Right atrium auricular region (tissue), 2 donors: ENCODE measurements at regions not wholly inside any gene's neighbourhood (a gene's known extent, or its start where the extent isn't known, plus 50 kb on each side); places are given as distances from the start of the nearest gene placed in this dataset.

Experiments
- DNase-seq: peaks from one replicate; pipeline ENCODE4 v3.0.0-alpha.2; 2019; ENCODE audit warnings: low spot score
- H3K27ac ChIP-seq, 2 donors: fragments of 200-600 bp; sonication (generic); 1 replicate in 1 of 2; 2 replicates in 1 of 2; pipeline ENCODE4 v1.5.1; 2016 to 2019
- H3K27me3 ChIP-seq, 2 donors: fragments of 200-600 bp; sonication (generic); one replicate each; pipeline versions ENCODE4 v1.5.1 to v1.6.0; 2017 to 2019
- H3K36me3 ChIP-seq: fragments of 200-600 bp; sonication (generic); one replicate; pipeline ENCODE4 v1.5.1; 2016
- H3K4me1 ChIP-seq, 2 donors: fragments of 200-600 bp; sonication (generic); one replicate each; pipeline versions ENCODE4 v1.5.1 to v1.6.0; 2017 to 2019
- H3K4me3 ChIP-seq, 2 donors: fragments of 200-600 bp; sonication (generic); 1 replicate in 1 of 2; 2 replicates in 1 of 2; pipeline ENCODE4 v1.5.1; 2017 to 2019; ENCODE audit warnings: mild to moderate bottlenecking in 1 of 2, moderate library complexity in 1 of 2
- H3K9me3 ChIP-seq, 2 donors: fragments of 200-600 bp; sonication (generic); one replicate each; pipeline ENCODE4 v1.5.1; 2019
- TF ChIP-seq, protein P1 (sequence below), 2 donors: fragments of 200-600 bp; sonication (generic); IDR thresholded peaks; one replicate each; pipeline ENCODE4 v1.5.1; 2019; ENCODE audit warnings: antibody characterized with exemption in 2 of 2

- no peak overlapping the region for H3K27ac ChIP-seq
- no peak for DNase-seq
- TF ChIP-seq, protein P1, sequence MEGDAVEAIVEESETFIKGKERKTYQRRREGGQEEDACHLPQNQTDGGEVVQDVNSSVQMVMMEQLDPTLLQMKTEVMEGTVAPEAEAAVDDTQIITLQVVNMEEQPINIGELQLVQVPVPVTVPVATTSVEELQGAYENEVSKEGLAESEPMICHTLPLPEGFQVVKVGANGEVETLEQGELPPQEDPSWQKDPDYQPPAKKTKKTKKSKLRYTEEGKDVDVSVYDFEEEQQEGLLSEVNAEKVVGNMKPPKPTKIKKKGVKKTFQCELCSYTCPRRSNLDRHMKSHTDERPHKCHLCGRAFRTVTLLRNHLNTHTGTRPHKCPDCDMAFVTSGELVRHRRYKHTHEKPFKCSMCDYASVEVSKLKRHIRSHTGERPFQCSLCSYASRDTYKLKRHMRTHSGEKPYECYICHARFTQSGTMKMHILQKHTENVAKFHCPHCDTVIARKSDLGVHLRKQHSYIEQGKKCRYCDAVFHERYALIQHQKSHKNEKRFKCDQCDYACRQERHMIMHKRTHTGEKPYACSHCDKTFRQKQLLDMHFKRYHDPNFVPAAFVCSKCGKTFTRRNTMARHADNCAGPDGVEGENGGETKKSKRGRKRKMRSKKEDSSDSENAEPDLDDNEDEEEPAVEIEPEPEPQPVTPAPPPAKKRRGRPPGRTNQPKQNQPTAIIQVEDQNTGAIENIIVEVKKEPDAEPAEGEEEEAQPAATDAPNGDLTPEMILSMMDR (IDR thresholded peaks at IDR 0.05): no peak
- H3K27me3 ChIP-seq: no peaks in the 10 kb centered on the region
- H3K9me3 ChIP-seq: no peaks in the 10 kb centered on the region
- H3K4me3 ChIP-seq: no peak overlapping the region
- no peaks in the 10 kb centered on the region for H3K4me1 ChIP-seq
- H3K36me3 ChIP-seq: no peaks in the 10 kb centered on the region
These were observed 174.2 kb downstream of the RBM26 start for GRCh38 chr13:79231887-79232286.

DNA sequence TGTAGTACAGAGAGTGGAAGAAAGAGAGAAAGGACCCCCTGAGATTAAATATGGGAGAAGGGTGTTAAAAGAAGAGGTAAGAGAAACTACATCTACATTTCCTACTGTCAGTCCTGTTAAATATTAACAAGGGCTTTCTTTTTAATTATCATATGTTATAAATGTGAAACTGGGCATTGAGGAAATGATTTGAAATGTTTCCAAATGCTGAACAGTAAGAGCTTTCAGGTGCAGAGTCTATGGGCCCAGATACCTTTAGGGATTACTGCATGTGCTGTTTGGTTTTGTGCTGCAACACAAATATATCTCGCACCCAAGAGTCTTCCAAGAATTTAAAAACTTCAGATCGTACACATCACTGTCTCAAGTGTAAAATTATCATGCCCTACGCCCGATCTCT is 176.3 kb downstream of the RBM26 start:
- no peak overlapping the region for H3K4me3 ChIP-seq
- TF ChIP-seq, protein P1 (IDR thresholded peaks at IDR 0.05): no peak

DNA sequence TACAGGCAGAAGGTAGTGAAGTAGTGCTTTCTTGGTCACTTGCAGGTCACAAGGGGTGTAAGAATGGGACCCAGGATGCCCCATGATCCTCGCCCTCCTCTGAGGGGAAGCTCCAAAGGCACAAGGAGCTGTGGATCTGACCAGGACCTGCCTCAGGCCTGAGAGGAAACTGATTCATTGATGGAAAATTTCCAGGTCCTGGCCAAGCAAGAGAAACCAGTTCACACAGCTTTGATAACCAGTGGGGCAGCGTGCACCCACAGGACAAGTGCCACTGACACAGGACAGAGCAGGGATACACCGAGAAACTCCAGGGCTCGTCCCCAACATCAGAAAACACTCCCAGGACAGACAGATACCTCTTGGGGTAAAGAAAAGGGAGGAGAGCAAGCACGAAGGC is 177.1 kb downstream of the RBM26 start:
- no peak for DNase-seq
- Histone ChIP-seq H3K9me3 (no peaks in the 10 kb centered on the region), H3K4me3 (no peak overlapping the region), H3K4me1 (no peaks in the 10 kb centered on the region), H3K27me3 (no peaks in the 10 kb centered on the region), H3K36me3 (no peaks in the 10 kb centered on the region), H3K27ac (no peak overlapping the region)
- TF ChIP-seq, protein P1 (IDR thresholded peaks at IDR 0.05): no peak

More for the DNA sequence above, 176.3 kb downstream of the RBM26 start:
- no peak for DNase-seq
- no peaks in the 10 kb centered on the region for H3K27me3 ChIP-seq
- no peaks in the 10 kb centered on the region for H3K36me3 ChIP-seq
- no peaks in the 10 kb centered on the region for H3K4me1 ChIP-seq
- H3K27ac ChIP-seq: no peak overlapping the region
- no peaks in the 10 kb centered on the region for H3K9me3 ChIP-seq

DNA sequence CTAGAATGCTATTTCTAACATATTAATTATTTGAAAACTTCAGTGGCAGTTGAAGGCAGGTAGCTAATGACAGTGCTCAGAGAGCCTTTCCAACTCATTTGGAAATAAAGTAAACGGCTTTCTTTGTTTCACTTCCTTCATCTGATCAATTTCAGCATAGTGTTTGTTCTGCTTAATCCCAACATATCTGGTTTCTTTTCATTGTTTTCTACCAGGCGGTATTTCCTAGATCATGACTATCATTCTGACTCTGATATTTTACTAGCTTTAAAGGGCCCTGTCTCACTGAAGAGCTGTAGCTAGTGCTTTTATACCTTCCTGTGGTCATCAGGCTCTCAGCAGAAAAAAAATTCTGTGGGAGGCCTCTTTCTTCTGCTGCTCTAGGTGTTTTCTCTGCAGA is 178.6 kb downstream of the RBM26 start:
- no peaks in the 10 kb centered on the region for H3K9me3 ChIP-seq
- no peaks in the 10 kb centered on the region for H3K27me3 ChIP-seq
- DNase-seq: no peak
- no peak overlapping the region for H3K27ac ChIP-seq
- no peaks in the 10 kb centered on the region for H3K36me3 ChIP-seq
- TF ChIP-seq, protein P1 (IDR thresholded peaks at IDR 0.05): no peak
- no peaks in the 10 kb centered on the region for H3K4me1 ChIP-seq
- H3K4me3 ChIP-seq: no peak overlapping the region

DNA sequence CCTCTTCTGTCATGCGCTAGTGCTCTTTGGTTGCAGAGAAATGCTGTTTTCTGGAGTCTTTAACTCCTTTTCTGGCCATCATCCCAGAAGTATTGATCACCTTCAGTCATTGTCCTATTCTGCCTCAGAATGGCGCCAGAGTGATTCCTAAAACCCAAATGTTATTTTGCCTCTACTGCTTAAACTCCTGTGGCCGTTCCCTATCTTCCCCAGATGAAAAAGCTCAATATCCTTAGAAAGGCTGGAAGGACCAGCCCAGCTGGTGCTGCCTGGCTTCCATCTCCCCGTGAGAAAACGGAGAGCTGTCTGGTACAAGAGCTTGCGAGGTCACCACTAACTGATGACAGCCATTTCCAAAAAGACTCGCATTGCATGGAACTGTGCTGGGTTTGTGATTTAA is 179.1 kb downstream of the RBM26 start:
- H3K27ac ChIP-seq: no peak overlapping the region
- no peaks in the 10 kb centered on the region for H3K9me3 ChIP-seq
- no peaks in the 10 kb centered on the region for H3K27me3 ChIP-seq
- no peak overlapping the region for H3K4me3 ChIP-seq
- no peaks in the 10 kb centered on the region for H3K4me1 ChIP-seq
- TF ChIP-seq, protein P1 (IDR thresholded peaks at IDR 0.05): no peak
- no peaks in the 10 kb centered on the region for H3K36me3 ChIP-seq
- DNase-seq: no peak

- no peak for DNase-seq
- no peaks in the 10 kb centered on the region for H3K36me3 ChIP-seq
- TF ChIP-seq, protein P1 (IDR thresholded peaks at IDR 0.05): no peak
- no peak overlapping the region for H3K4me3 ChIP-seq
- H3K27me3 ChIP-seq: no peaks in the 10 kb centered on the region
- H3K9me3 ChIP-seq: no peaks in the 10 kb centered on the region
- no peaks in the 10 kb centered on the region for H3K4me1 ChIP-seq
- no peak overlapping the region for H3K27ac ChIP-seq
These were observed 179.8 kb downstream of the RBM26 start for GRCh38 chr13:79226250-79226649.
